ENCODE measurements at regions not wholly inside any gene's neighbourhood (a gene's known extent, or its start where the extent isn't known, plus 50 kb on each side); places are given as distances from the start of the nearest gene placed in this dataset.

- Histone ChIP-seq H3K27me3 (ENCODE audit: control insufficient read depth, insufficient read depth, low read length) (no peaks in the 10 kb centered on the region), H3K9me3 (ENCODE audit: control insufficient read depth, low read depth, low read length) (no peaks in the 10 kb centered on the region), H3K4me3 (ENCODE audit: low read length) (no peak overlapping the region), H3K4me1 (ENCODE audit: control insufficient read depth, insufficient read depth, low read length) (peaks cover 11% of the 10 kb centered on the region), H3K27ac (ENCODE audit: low read length) (no peak overlapping the region), H3K36me3 (ENCODE audit: control insufficient read depth, insufficient read depth, low read length) (no peaks in the 10 kb centered on the region)
- peak in 1 of 2 donors; percentile 27 for DNase-seq
Observed at GRCh38 chr2:21281384-21281783, 157.6 kb downstream of the TDRD15 start.

- no peaks in the 10 kb centered on the region for H3K36me3 ChIP-seq (ENCODE audit: control insufficient read depth, insufficient read depth, low read length)
- no peaks in the 10 kb centered on the region for H3K27me3 ChIP-seq (ENCODE audit: control insufficient read depth, insufficient read depth, low read length)
- WGBS (ENCODE audit: insufficient coverage, low lambda C conversion rate) = no CpG with 5 or more reads among the region's 8 CpGs
- H3K4me3 ChIP-seq (ENCODE audit: low read length) = no peak overlapping the region
- H3K9me3 ChIP-seq (ENCODE audit: control insufficient read depth, low read depth, low read length) = no peaks in the 10 kb centered on the region
- no peak overlapping the region for H3K27ac ChIP-seq (ENCODE audit: low read length)
- peaks cover 10% of the 10 kb centered on the region for H3K4me1 ChIP-seq (ENCODE audit: control insufficient read depth, insufficient read depth, low read length)
- peak in 1 of 2 donors; percentile 32 for DNase-seq
Observed at GRCh38 chr2:21281791-21282514, 158.2 kb downstream of the TDRD15 start.

- WGBS (ENCODE audit: insufficient coverage, low lambda C conversion rate) = 100% methylated on average over 1 of the region's 2 CpGs
- H3K9me3 ChIP-seq (ENCODE audit: control insufficient read depth, low read depth, low read length) = no peaks in the 10 kb centered on the region
- no peak overlapping the region for H3K4me3 ChIP-seq (ENCODE audit: low read length)
- DNase-seq = no peak
- H3K4me1 ChIP-seq (ENCODE audit: control insufficient read depth, insufficient read depth, low read length) = peaks cover 8% of the 10 kb centered on the region
- no peaks in the 10 kb centered on the region for H3K36me3 ChIP-seq (ENCODE audit: control insufficient read depth, insufficient read depth, low read length)
- no peak overlapping the region for H3K27ac ChIP-seq (ENCODE audit: low read length)
- H3K27me3 ChIP-seq (ENCODE audit: control insufficient read depth, insufficient read depth, low read length) = no peaks in the 10 kb centered on the region
Observed at GRCh38 chr2:21282515-21282898, 158.7 kb downstream of the TDRD15 start.

GRCh38 chr2:21288299-21288698 lies 164.5 kb downstream of the TDRD15 start:
- peak in 1 of 2 donors; percentile 34 for DNase-seq
- no CpG with 5 or more reads among the region's 2 CpGs for WGBS (ENCODE audit: insufficient coverage, low lambda C conversion rate)
- no peak overlapping the region for H3K4me3 ChIP-seq (ENCODE audit: low read length)
- H3K4me1 ChIP-seq (ENCODE audit: control insufficient read depth, insufficient read depth, low read length) = peaks cover 6% of the 10 kb centered on the region
- no peak overlapping the region for H3K27ac ChIP-seq (ENCODE audit: low read length)
- no peaks in the 10 kb centered on the region for H3K9me3 ChIP-seq (ENCODE audit: control insufficient read depth, low read depth, low read length)
- no peaks in the 10 kb centered on the region for H3K27me3 ChIP-seq (ENCODE audit: control insufficient read depth, insufficient read depth, low read length)
- no peaks in the 10 kb centered on the region for H3K36me3 ChIP-seq (ENCODE audit: control insufficient read depth, insufficient read depth, low read length)

GRCh38 chr2:21288739-21289520 lies 165.2 kb downstream of the TDRD15 start:
- WGBS (ENCODE audit: insufficient coverage, low lambda C conversion rate) = 100% methylated on average over 2 of the region's 8 CpGs
- DNase-seq = no peak
- Histone ChIP-seq H3K9me3 (ENCODE audit: control insufficient read depth, low read depth, low read length) (no peaks in the 10 kb centered on the region), H3K4me3 (ENCODE audit: low read length) (no peak overlapping the region), H3K36me3 (ENCODE audit: control insufficient read depth, insufficient read depth, low read length) (no peaks in the 10 kb centered on the region), H3K4me1 (ENCODE audit: control insufficient read depth, insufficient read depth, low read length) (peaks cover 6% of the 10 kb centered on the region), H3K27me3 (ENCODE audit: control insufficient read depth, insufficient read depth, low read length) (no peaks in the 10 kb centered on the region), H3K27ac (ENCODE audit: low read length) (no peak overlapping the region)

- Histone ChIP-seq H3K36me3 (ENCODE audit: control insufficient read depth, insufficient read depth, low read length) (no peaks in the 10 kb centered on the region), H3K4me1 (ENCODE audit: control insufficient read depth, insufficient read depth, low read length) (peaks cover 7% of the 10 kb centered on the region), H3K4me3 (ENCODE audit: low read length) (no peak overlapping the region), H3K9me3 (ENCODE audit: control insufficient read depth, low read depth, low read length) (no peaks in the 10 kb centered on the region), H3K27ac (ENCODE audit: low read length) (no peak overlapping the region), H3K27me3 (ENCODE audit: control insufficient read depth, insufficient read depth, low read length) (no peaks in the 10 kb centered on the region)
- WGBS (ENCODE audit: insufficient coverage, low lambda C conversion rate) = no CpG with 5 or more reads among the region's 3 CpGs
- DNase-seq = no peak
Observed at GRCh38 chr2:21289551-21289950, 165.8 kb downstream of the TDRD15 start.

- WGBS (ENCODE audit: insufficient coverage, low lambda C conversion rate) = no CpG with 5 or more reads among the region's 3 CpGs
- DNase-seq = no peak
Observed at GRCh38 chr2:21289989-21290388, 166.2 kb downstream of the TDRD15 start.

GRCh38 chr2:21291426-21291825 lies 167.7 kb downstream of the TDRD15 start:
- Histone ChIP-seq H3K4me1 (ENCODE audit: control insufficient read depth, insufficient read depth, low read length) (peaks cover 8% of the 10 kb centered on the region), H3K27me3 (ENCODE audit: control insufficient read depth, insufficient read depth, low read length) (no peaks in the 10 kb centered on the region), H3K27ac (ENCODE audit: low read length) (no peak overlapping the region), H3K9me3 (ENCODE audit: control insufficient read depth, low read depth, low read length) (no peaks in the 10 kb centered on the region), H3K4me3 (ENCODE audit: low read length) (no peak overlapping the region), H3K36me3 (ENCODE audit: control insufficient read depth, insufficient read depth, low read length) (no peaks in the 10 kb centered on the region)
- no CpG with 5 or more reads among the region's 1 CpG for WGBS (ENCODE audit: insufficient coverage, low lambda C conversion rate)
- no peak for DNase-seq

More at GRCh38 chr2:21289989-21290388, 166.2 kb downstream of the TDRD15 start:
- H3K4me1 ChIP-seq (ENCODE audit: control insufficient read depth, insufficient read depth, low read length) = peaks cover 8% of the 10 kb centered on the region
- H3K4me3 ChIP-seq (ENCODE audit: low read length) = no peak overlapping the region
- no peaks in the 10 kb centered on the region for H3K36me3 ChIP-seq (ENCODE audit: control insufficient read depth, insufficient read depth, low read length)
- no peaks in the 10 kb centered on the region for H3K9me3 ChIP-seq (ENCODE audit: control insufficient read depth, low read depth, low read length)
- H3K27ac ChIP-seq (ENCODE audit: low read length) = no peak overlapping the region
- no peaks in the 10 kb centered on the region for H3K27me3 ChIP-seq (ENCODE audit: control insufficient read depth, insufficient read depth, low read length)

GRCh38 chr2:21294446-21294845 lies 170.7 kb downstream of the TDRD15 start:
- no peak for DNase-seq
- no CpG with 5 or more reads among the region's 2 CpGs for WGBS (ENCODE audit: insufficient coverage, low lambda C conversion rate)
- Histone ChIP-seq H3K27ac (ENCODE audit: low read length) (no peak overlapping the region), H3K4me3 (ENCODE audit: low read length) (no peak overlapping the region), H3K4me1 (ENCODE audit: control insufficient read depth, insufficient read depth, low read length) (peaks cover 2% of the 10 kb centered on the region), H3K36me3 (ENCODE audit: control insufficient read depth, insufficient read depth, low read length) (no peaks in the 10 kb centered on the region), H3K27me3 (ENCODE audit: control insufficient read depth, insufficient read depth, low read length) (no peaks in the 10 kb centered on the region), H3K9me3 (ENCODE audit: control insufficient read depth, low read depth, low read length) (no peaks in the 10 kb centered on the region)

- no peaks in the 10 kb centered on the region for H3K36me3 ChIP-seq (ENCODE audit: control insufficient read depth, insufficient read depth, low read length)
- no peaks in the 10 kb centered on the region for H3K9me3 ChIP-seq (ENCODE audit: control insufficient read depth, low read depth, low read length)
- H3K4me1 ChIP-seq (ENCODE audit: control insufficient read depth, insufficient read depth, low read length) = peaks cover 2% of the 10 kb centered on the region
- no CpG with 5 or more reads among the region's 2 CpGs for WGBS (ENCODE audit: insufficient coverage, low lambda C conversion rate)
- no peak overlapping the region for H3K4me3 ChIP-seq (ENCODE audit: low read length)
- no peak for DNase-seq
- no peak overlapping the region for H3K27ac ChIP-seq (ENCODE audit: low read length)
- H3K27me3 ChIP-seq (ENCODE audit: control insufficient read depth, insufficient read depth, low read length) = no peaks in the 10 kb centered on the region
Observed at GRCh38 chr2:21299411-21299810, 175.6 kb downstream of the TDRD15 start.
